ENCODE measurements at regions not wholly inside any gene's neighbourhood (a gene's known extent, or its start where the extent isn't known, plus 50 kb on each side); places are given as distances from the start of the nearest gene placed in this dataset.

DNA sequence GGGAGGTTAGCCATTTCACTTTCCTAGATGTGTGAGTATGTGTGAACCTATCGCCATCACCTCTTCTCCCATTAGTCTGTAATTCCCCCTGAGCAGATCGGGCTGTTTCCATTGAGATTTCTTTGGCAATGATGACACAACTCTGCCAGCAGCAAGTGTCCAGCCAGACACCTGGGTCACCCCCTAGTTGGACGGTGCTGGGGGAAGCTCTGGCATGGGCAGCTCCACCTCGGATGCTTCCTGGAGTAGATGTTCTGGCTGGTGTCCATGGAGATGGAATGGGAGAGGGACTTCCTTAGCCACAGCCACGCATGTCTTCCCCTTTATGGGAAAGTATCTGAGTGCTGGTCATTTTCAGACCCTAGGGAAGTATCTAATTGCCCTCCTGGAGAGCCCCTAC, 247.9 kb upstream of the RPL38 start:
- Histone ChIP-seq H3K4me1 (ENCODE audit: control insufficient read depth in 5 of 5, insufficient read depth in 5 of 5, low read length in 5 of 5) (peaks cover 0 to 14% (median 11%) of the 10 kb centered on the region in 5 donors), H3K4me3 (ENCODE audit: low read depth in 1 of 5, low read length in 5 of 5) (no peak overlapping the region), H3K9ac (ENCODE audit: low read length in 5 of 5) (no peak overlapping the region), H3K36me3 (ENCODE audit: control insufficient read depth in 5 of 5, insufficient read depth in 5 of 5, low read length in 5 of 5) (no peaks in the 10 kb centered on the region), H3K9me3 (ENCODE audit: control insufficient read depth in 5 of 5, low read length in 5 of 5) (peaks cover 0 to 3% (median 0%) of the 10 kb centered on the region in 5 donors), H3K27me3 (ENCODE audit: control insufficient read depth in 5 of 5, insufficient read depth in 4 of 5, low read length in 5 of 5) (peaks cover 24 to 45% (median 35%) of the 10 kb centered on the region in 5 donors), H3K27ac (ENCODE audit: low read depth, low read length) (no peak overlapping the region)

DNA sequence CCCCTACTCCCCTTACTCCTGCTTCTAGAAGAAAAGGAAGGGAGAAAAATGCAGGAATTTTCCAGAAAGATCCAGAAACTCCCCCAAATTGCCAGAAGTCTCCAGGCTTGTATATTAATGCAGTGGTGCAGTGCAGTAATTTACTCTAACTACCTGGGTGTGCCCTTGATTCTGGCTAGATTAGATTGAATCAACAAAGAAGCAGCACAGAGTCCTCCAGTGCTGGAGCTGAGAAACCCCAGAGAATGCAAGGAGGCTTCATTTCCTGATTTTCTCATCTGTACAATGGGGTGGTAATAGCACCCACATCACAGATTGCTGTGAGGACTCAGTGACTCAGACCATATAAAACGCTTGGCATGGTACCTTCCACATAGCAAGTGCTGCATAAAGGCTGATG, 247.3 kb upstream of the RPL38 start:
- H3K4me3 ChIP-seq (ENCODE audit: low read depth in 1 of 5, low read length in 5 of 5): no peak overlapping the region
- H3K27me3 ChIP-seq (ENCODE audit: control insufficient read depth in 5 of 5, insufficient read depth in 4 of 5, low read length in 5 of 5): peaks cover 20 to 40% (median 31%) of the 10 kb centered on the region in 5 donors
- H3K27ac ChIP-seq (ENCODE audit: low read depth, low read length): no peak overlapping the region
- no peaks in the 10 kb centered on the region for H3K36me3 ChIP-seq (ENCODE audit: control insufficient read depth in 5 of 5, insufficient read depth in 5 of 5, low read length in 5 of 5)
- no peak overlapping the region for H3K9ac ChIP-seq (ENCODE audit: low read length in 5 of 5)
- H3K4me1 ChIP-seq (ENCODE audit: control insufficient read depth in 5 of 5, insufficient read depth in 5 of 5, low read length in 5 of 5): peaks cover 0 to 14% (median 11%) of the 10 kb centered on the region in 5 donors
- peaks cover 0 to 4% (median 0%) of the 10 kb centered on the region in 5 donors for H3K9me3 ChIP-seq (ENCODE audit: control insufficient read depth in 5 of 5, low read length in 5 of 5)

DNA sequence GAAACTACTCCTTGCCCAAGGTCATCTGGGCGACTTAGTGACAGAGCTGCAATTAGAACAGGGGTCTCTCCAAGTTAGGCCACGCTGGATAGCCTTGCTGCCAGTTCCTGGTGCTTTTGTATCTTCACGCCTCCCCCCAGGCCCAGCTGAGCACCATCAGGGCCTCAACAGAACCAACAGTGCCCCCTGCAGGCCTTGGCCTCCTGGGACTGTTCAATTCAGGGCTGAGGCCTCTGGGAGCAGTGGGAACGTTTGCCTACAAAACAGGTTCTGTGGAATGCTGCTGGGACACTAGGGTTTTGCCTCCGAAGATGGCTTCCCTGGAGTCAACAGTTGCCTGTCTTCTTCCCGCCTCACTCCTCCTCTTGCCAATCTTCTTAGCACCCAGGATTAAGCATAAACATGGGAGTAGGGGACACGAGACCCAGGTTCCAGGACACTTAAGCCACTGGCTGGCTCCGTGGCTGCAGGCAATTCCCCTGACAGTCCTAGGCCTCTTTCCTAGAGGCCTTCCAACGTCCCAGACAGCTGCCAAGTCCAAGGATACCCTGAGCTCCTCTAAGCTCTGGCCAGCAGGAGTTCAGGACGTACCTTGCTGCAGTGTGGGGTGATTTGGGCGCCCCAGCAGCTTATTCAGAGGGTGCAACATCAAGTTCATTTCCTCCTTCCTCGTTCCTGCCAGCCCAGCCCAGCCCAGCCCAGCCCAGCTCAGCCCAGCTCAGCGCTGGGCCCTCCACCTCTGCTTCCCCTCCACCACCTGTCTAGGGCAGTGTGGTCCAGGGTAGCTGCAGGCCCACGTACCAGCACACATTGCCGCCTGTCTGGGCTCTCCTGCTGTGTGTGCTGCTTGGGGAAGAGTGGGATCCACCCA, 246.6 kb upstream of the RPL38 start:
- Histone ChIP-seq H3K4me1 (ENCODE audit: control insufficient read depth in 5 of 5, insufficient read depth in 5 of 5, low read length in 5 of 5) (peaks cover 0 to 12% (median 11%) of the 10 kb centered on the region in 5 donors), H3K4me3 (ENCODE audit: low read depth in 1 of 5, low read length in 5 of 5) (no peak overlapping the region), H3K9ac (ENCODE audit: low read length in 5 of 5) (no peak overlapping the region), H3K9me3 (ENCODE audit: control insufficient read depth in 5 of 5, low read length in 5 of 5) (peaks cover 0 to 4% (median 0%) of the 10 kb centered on the region in 5 donors), H3K27me3 (ENCODE audit: control insufficient read depth in 5 of 5, insufficient read depth in 4 of 5, low read length in 5 of 5) (peaks cover 19 to 34% (median 25%) of the 10 kb centered on the region in 5 donors), H3K27ac (ENCODE audit: low read depth, low read length) (no peak overlapping the region), H3K36me3 (ENCODE audit: control insufficient read depth in 5 of 5, insufficient read depth in 5 of 5, low read length in 5 of 5) (no peaks in the 10 kb centered on the region)

DNA sequence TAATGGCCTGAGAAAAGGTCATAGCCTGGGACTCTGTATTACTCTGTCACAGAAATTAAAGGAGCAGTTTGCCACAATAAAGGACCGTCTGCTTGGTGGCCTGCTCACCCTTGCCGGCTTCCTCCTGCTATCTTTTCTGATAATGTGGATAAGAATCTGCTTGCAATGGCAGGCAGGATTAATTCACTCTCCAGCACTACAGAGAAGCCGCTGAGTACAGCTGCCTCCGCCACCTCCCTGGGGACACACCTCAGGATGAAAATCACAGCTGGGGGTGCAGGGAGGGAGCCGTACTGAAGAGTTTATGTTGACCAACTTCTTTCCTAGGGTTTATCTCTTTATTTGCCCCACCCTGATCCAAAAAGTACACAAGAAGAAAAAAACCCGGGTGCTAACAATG, 245.9 kb upstream of the RPL38 start:
- Histone ChIP-seq H3K36me3 (ENCODE audit: control insufficient read depth in 5 of 5, insufficient read depth in 5 of 5, low read length in 5 of 5) (no peaks in the 10 kb centered on the region), H3K9ac (ENCODE audit: low read length in 5 of 5) (no peak overlapping the region), H3K4me3 (ENCODE audit: low read depth in 1 of 5, low read length in 5 of 5) (no peak overlapping the region), H3K27ac (ENCODE audit: low read depth, low read length) (no peak overlapping the region), H3K9me3 (ENCODE audit: control insufficient read depth in 5 of 5, low read length in 5 of 5) (peaks cover 0 to 4% (median 0%) of the 10 kb centered on the region in 5 donors), H3K4me1 (ENCODE audit: control insufficient read depth in 5 of 5, insufficient read depth in 5 of 5, low read length in 5 of 5) (peaks cover 0 to 6% (median 5%) of the 10 kb centered on the region in 5 donors), H3K27me3 (ENCODE audit: control insufficient read depth in 5 of 5, insufficient read depth in 4 of 5, low read length in 5 of 5) (peaks cover 12 to 28% (median 18%) of the 10 kb centered on the region in 5 donors)

DNA sequence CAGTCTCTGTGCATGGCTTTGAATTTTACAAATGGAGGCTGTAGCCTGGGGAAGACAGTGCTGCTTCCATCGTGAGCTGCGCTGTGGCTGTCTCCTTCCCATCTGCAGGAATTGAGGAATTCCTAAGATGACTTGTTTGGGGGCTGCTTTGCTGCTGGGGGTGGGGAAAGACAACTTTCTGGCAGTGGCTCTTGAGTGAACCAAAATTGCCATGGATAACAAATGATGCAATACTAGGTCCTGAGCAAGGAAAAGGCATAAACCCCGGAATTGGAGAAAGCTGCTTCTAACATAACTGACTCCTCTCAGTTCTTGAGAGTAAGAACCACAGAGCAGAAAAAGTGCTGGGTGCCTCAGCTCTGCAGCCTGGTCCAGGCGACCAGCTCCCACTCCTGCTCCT, 245.0 kb upstream of the RPL38 start:
- H3K27ac ChIP-seq (ENCODE audit: low read depth, low read length): no peak overlapping the region
- no peaks in the 10 kb centered on the region for H3K36me3 ChIP-seq (ENCODE audit: control insufficient read depth in 5 of 5, insufficient read depth in 5 of 5, low read length in 5 of 5)
- no peaks in the 10 kb centered on the region for H3K4me1 ChIP-seq (ENCODE audit: control insufficient read depth in 5 of 5, insufficient read depth in 5 of 5, low read length in 5 of 5)
- peaks cover 0 to 4% (median 0%) of the 10 kb centered on the region in 5 donors for H3K9me3 ChIP-seq (ENCODE audit: control insufficient read depth in 5 of 5, low read length in 5 of 5)
- H3K4me3 ChIP-seq (ENCODE audit: low read depth in 1 of 5, low read length in 5 of 5): no peak overlapping the region
- peaks cover 9 to 20% (median 11%) of the 10 kb centered on the region in 5 donors for H3K27me3 ChIP-seq (ENCODE audit: control insufficient read depth in 5 of 5, insufficient read depth in 4 of 5, low read length in 5 of 5)
- no peak overlapping the region for H3K9ac ChIP-seq (ENCODE audit: low read length in 5 of 5)

DNA sequence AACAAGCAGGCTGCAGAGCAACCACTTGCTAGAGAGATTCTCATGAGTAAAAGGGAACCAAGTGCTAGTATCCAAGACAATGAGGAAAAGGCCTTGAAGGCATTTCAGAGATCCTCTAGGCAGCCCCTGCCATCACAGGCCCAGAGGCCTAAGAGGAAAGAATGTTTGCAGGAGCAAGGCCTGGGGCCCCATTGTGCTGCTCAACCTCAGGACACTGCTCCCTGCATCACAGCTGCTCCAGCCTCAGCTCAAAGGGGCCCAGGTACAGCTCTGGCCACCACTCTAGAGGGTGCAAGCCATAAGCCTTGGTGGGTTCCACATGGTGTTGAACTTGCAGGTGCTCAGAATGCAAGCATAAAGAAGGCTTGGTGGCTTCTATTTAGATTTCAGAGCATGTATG, 243.0 kb upstream of the RPL38 start:
- Histone ChIP-seq H3K27me3 (ENCODE audit: control insufficient read depth in 5 of 5, insufficient read depth in 4 of 5, low read length in 5 of 5) (peaks cover 0 to 7% (median 0%) of the 10 kb centered on the region in 5 donors), H3K27ac (ENCODE audit: low read depth, low read length) (no peak overlapping the region), H3K4me1 (ENCODE audit: control insufficient read depth in 5 of 5, insufficient read depth in 5 of 5, low read length in 5 of 5) (no peaks in the 10 kb centered on the region), H3K9ac (ENCODE audit: low read length in 5 of 5) (no peak overlapping the region), H3K36me3 (ENCODE audit: control insufficient read depth in 5 of 5, insufficient read depth in 5 of 5, low read length in 5 of 5) (no peaks in the 10 kb centered on the region), H3K4me3 (ENCODE audit: low read depth in 1 of 5, low read length in 5 of 5) (no peak overlapping the region), H3K9me3 (ENCODE audit: control insufficient read depth in 5 of 5, low read length in 5 of 5) (peaks cover 0 to 12% (median 0%) of the 10 kb centered on the region in 5 donors)

DNA sequence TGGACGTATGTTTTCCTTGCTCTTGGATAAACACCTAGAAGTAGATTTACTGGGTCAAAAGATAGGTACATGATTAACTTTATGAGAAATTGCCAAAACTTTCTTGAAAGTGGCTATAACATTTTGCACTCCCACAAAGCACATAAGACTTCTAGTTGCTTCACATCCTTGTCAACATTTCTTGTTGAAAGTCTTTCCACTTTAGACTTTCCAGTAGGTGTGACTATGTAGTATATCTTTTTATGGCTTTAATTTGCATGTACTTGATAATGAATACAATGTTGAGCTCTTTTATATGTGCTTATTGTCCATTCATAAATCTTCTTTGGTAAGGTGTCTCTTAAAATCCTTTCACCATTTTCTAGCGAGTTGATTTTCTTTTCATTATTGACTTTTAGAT, 241.2 kb upstream of the RPL38 start:
- Histone ChIP-seq H3K27me3 (ENCODE audit: control insufficient read depth in 5 of 5, insufficient read depth in 4 of 5, low read length in 5 of 5) (no peaks in the 10 kb centered on the region), H3K4me3 (ENCODE audit: low read depth in 1 of 5, low read length in 5 of 5) (no peak overlapping the region), H3K27ac (ENCODE audit: low read depth, low read length) (no peak overlapping the region), H3K9ac (ENCODE audit: low read length in 5 of 5) (no peak overlapping the region), H3K9me3 (ENCODE audit: control insufficient read depth in 5 of 5, low read length in 5 of 5) (peaks cover 0 to 12% (median 2%) of the 10 kb centered on the region in 5 donors), H3K36me3 (ENCODE audit: control insufficient read depth in 5 of 5, insufficient read depth in 5 of 5, low read length in 5 of 5) (no peaks in the 10 kb centered on the region), H3K4me1 (ENCODE audit: control insufficient read depth in 5 of 5, insufficient read depth in 5 of 5, low read length in 5 of 5) (no peaks in the 10 kb centered on the region)

DNA sequence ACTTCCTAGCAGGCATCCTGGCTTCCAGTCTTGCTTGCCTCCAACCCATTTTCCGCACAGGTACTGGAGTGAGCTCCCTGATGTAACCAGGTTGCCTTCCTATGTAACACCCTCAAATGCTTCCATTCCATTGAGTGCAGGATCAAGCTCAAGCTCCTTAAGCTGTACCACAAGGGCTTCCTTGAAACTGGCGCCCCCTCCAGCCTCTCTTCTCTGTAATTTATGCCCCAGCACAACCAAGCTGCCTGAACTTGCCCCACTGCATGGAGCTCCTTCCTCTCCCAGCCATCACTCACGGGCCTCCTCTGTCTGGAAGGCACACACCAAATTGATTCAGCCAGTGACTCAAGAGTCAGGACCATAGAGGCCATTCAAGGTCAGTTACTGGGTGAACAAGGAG, 234.8 kb upstream of the RPL38 start:
- H3K27me3 ChIP-seq (ENCODE audit: control insufficient read depth in 5 of 5, insufficient read depth in 4 of 5, low read length in 5 of 5): peaks cover 8 to 32% (median 22%) of the 10 kb centered on the region in 5 donors
- H3K27ac ChIP-seq (ENCODE audit: low read depth, low read length): no peak overlapping the region
- H3K4me1 ChIP-seq (ENCODE audit: control insufficient read depth in 5 of 5, insufficient read depth in 5 of 5, low read length in 5 of 5): peaks cover 0 to 3% (median 0%) of the 10 kb centered on the region in 5 donors

DNA sequence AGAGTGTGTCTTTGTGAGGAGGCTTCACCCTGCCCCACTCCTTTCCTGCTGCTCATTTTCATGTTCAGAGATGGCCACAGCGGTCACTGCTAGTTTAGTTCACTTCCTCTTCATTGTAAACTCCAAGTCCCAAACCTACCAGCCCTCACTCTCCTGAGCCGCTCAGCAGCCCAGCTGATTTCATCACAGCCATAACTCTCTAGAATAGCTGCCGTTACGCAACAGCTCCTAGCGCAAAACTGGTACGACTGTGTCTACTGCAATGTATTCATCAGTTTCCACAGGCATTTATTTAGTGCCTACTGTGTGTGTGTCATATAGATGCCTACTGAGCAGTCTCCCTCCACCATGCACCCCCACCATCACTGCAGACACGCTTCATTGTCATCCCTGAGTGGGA, 233.5 kb upstream of the RPL38 start:
- no peak overlapping the region for H3K27ac ChIP-seq (ENCODE audit: low read depth, low read length)

More for the DNA sequence above, 234.8 kb upstream of the RPL38 start:
- H3K4me3 ChIP-seq (ENCODE audit: low read depth in 1 of 5, low read length in 5 of 5): no peak overlapping the region
- no peak overlapping the region for H3K9ac ChIP-seq (ENCODE audit: low read length in 5 of 5)
- H3K9me3 ChIP-seq (ENCODE audit: control insufficient read depth in 5 of 5, low read length in 5 of 5): peaks cover 0 to 12% (median 0%) of the 10 kb centered on the region in 5 donors
- no peaks in the 10 kb centered on the region for H3K36me3 ChIP-seq (ENCODE audit: control insufficient read depth in 5 of 5, insufficient read depth in 5 of 5, low read length in 5 of 5)

DNA sequence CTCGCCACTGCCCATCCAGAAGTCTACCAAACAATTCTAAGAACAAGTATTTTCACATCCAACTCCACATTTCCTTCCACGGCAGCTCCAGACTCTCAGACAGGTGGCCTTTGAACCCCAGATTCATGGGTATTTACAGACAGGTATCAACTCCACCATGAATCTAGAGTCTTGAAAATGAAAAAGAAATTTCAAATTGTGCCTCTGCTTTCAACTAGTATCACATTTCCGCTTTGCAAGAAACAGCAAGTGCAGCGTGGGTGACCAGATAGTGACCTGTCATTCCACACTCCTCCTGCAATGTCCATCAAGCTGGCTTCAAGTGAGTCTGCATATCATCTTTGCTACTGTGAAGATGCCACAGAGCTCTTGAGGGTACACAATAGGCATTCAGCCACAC, 232.4 kb upstream of the RPL38 start:
- H3K9me3 ChIP-seq (ENCODE audit: control insufficient read depth in 5 of 5, low read length in 5 of 5): peaks cover 0 to 2% (median 0%) of the 10 kb centered on the region in 5 donors
- H3K9ac ChIP-seq (ENCODE audit: low read length in 5 of 5): no peak overlapping the region
- peaks cover 8 to 32% (median 27%) of the 10 kb centered on the region in 5 donors for H3K27me3 ChIP-seq (ENCODE audit: control insufficient read depth in 5 of 5, insufficient read depth in 4 of 5, low read length in 5 of 5)
- H3K4me3 ChIP-seq (ENCODE audit: low read depth in 1 of 5, low read length in 5 of 5): no peak overlapping the region
- no peaks in the 10 kb centered on the region for H3K36me3 ChIP-seq (ENCODE audit: control insufficient read depth in 5 of 5, insufficient read depth in 5 of 5, low read length in 5 of 5)
- H3K27ac ChIP-seq (ENCODE audit: low read depth, low read length): no peak overlapping the region
- peaks cover 0 to 3% (median 0%) of the 10 kb centered on the region in 5 donors for H3K4me1 ChIP-seq (ENCODE audit: control insufficient read depth in 5 of 5, insufficient read depth in 5 of 5, low read length in 5 of 5)

More for the DNA sequence above, 233.5 kb upstream of the RPL38 start:
- Histone ChIP-seq H3K4me1 (ENCODE audit: control insufficient read depth in 5 of 5, insufficient read depth in 5 of 5, low read length in 5 of 5) (peaks cover 0 to 3% (median 0%) of the 10 kb centered on the region in 5 donors), H3K27me3 (ENCODE audit: control insufficient read depth in 5 of 5, insufficient read depth in 4 of 5, low read length in 5 of 5) (peaks cover 8 to 32% (median 27%) of the 10 kb centered on the region in 5 donors), H3K4me3 (ENCODE audit: low read depth in 1 of 5, low read length in 5 of 5) (no peak overlapping the region), H3K9ac (ENCODE audit: low read length in 5 of 5) (no peak overlapping the region), H3K9me3 (ENCODE audit: control insufficient read depth in 5 of 5, low read length in 5 of 5) (peaks cover 0 to 2% (median 0%) of the 10 kb centered on the region in 5 donors), H3K36me3 (ENCODE audit: control insufficient read depth in 5 of 5, insufficient read depth in 5 of 5, low read length in 5 of 5) (no peaks in the 10 kb centered on the region)

All from subcutaneous abdominal adipose tissue (tissue), 5 donors.